ENCODE measurements at regions not wholly inside any gene's neighbourhood (a gene's known extent, or its start where the extent isn't known, plus 50 kb on each side); places are given as distances from the start of the nearest gene placed in this dataset.

DNA sequence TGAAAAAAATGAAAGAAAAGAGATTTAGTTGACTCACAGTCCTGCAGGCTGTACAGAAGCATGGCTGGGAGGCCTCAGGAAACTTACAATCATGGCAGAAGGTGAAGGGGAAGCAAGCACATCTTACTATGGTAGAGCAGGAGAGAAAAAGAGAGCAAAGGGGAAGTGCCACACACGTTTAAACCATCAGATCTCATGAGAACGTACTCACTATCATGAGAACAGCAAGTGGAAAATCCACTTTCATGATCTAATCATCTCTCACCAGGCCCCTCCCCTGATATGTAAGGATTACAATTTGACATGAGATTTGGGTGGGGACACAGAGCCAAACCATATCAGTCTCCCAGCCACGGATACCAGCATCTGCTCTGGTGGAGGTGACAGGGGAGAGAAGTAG, 50.8 kb upstream of the CPOX start:
- DNase-seq (ENCODE audit: low read depth), result no peak
- no peak overlapping the region for H3K4me3 ChIP-seq (replicated peaks; ENCODE audit: low read depth, low read length)
- TF ChIP-seq CTCF (IDR thresholded peaks at IDR 0.05; ENCODE audit: low read length, missing control alignments), result no peak

DNA sequence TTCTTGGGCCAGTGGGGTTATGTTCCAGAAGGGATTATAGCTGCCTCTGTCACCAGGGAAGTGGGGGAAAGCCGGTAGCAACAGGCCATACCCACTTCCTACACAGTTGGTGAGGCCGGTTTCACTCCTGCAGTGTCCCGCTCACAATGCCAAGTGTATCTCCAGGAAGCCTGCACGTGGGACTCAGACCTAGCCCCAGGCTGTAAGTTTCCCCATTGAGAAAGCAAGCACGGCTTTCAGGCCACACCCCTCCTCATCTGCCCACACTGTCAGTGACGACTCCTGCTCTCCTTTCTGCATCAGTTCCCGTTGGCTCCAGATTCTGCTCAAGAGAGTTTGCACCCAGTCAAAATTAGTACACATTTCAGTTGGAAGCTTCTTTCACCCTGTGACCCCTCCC, 51.6 kb upstream of the CPOX start:
- no peak for TF ChIP-seq CTCF (IDR thresholded peaks at IDR 0.05; ENCODE audit: low read length, missing control alignments)
- H3K4me3 ChIP-seq (replicated peaks; ENCODE audit: low read depth, low read length), result no peak overlapping the region
- no peak for DNase-seq (ENCODE audit: low read depth)

GRCh38 chr3:98646680-98647079, 53.3 kb upstream of the CPOX start:
- no peak for TF ChIP-seq CTCF (IDR thresholded peaks at IDR 0.05; ENCODE audit: low read length, missing control alignments)
- DNase-seq (ENCODE audit: low read depth), result no peak
- H3K4me3 ChIP-seq (replicated peaks; ENCODE audit: low read depth, low read length), result no peak overlapping the region

GRCh38 chr3:98647197-98647596, 53.8 kb upstream of the CPOX start:
- DNase-seq (ENCODE audit: low read depth), result no peak
- H3K4me3 ChIP-seq (replicated peaks; ENCODE audit: low read depth, low read length), result no peak overlapping the region
- no peak for TF ChIP-seq CTCF (IDR thresholded peaks at IDR 0.05; ENCODE audit: low read length, missing control alignments)

DNA sequence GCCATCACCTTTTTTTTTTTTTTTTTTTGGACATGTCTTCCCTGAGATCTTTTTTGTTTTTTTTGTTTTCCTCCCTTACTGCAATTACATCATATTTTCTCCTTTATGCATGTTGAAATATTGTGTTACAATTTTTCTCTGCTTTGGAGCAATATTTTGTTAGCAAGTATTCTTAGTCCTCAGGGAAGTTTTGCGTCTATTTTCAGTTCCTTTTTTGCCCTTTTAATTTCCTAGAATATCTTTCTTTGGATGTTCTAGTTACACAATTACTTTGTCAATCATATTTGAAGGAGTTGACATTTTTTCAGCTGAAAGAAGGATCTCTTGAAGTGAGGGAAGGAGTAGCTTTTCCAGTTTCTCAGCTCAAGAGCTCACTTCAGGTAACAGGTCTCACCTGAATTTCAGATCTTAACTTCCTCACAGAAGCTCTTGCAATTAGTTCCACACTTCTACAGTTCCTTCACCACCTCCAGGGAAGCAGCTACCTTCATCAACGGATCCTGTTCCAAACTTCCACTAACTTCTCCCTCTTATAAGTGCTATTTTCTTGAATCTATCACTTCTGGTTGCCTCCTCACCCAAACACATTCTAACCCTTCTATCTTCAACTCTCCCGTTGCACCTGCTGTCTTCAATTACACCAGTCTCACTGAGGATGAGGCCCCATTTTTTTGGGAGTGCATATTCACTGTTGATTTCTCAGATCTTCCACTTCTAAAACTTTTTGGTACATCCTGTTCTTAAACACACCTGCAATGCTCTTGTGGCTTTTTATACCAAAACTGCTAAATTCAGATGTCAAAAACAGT, 57.8 kb upstream of the CPOX start:
- no peak overlapping the region for H3K4me3 ChIP-seq (replicated peaks; ENCODE audit: low read depth, low read length)
- DNase-seq (ENCODE audit: low read depth), result no peak
- no peak for TF ChIP-seq CTCF (IDR thresholded peaks at IDR 0.05; ENCODE audit: low read length, missing control alignments)

DNA sequence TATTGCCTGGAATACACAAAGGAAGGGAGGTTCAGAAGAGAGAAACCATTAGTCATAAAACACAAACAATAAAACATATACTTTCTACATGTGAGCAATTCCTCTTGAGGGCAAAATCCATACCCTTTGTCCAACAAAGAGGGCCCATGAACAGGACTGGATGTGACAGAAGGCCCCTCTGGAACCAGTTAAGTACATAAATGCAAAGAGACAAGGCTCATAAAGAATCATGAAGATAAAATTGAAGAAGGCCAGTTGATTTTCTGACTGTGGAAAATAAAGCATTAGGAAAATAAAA, 58.3 kb upstream of the CPOX start:
- DNase-seq (ENCODE audit: low read depth), result no peak
- TF ChIP-seq CTCF (IDR thresholded peaks at IDR 0.05; ENCODE audit: low read length, missing control alignments), result no peak
- no peak overlapping the region for H3K4me3 ChIP-seq (replicated peaks; ENCODE audit: low read depth, low read length)

- no peak for TF ChIP-seq CTCF (IDR thresholded peaks at IDR 0.05; ENCODE audit: low read length, missing control alignments)
- DNase-seq (ENCODE audit: low read depth), result peak; percentile 81
- no peak overlapping the region for H3K4me3 ChIP-seq (replicated peaks; ENCODE audit: low read depth, low read length)
Measured at GRCh38 chr3:98655666-98656065, 62.3 kb upstream of the CPOX start.

Data from fibroblast of pulmonary artery (primary cell).